Mucosa of descending colon (tissue), 3 donors: ENCODE measurements at regions not wholly inside any gene's neighbourhood (a gene's known extent, or its start where the extent isn't known, plus 50 kb on each side); places are given as distances from the start of the nearest gene placed in this dataset.
A peak's percentile ranks its signal among the peaks of the same experiment; 100 is the strongest.
"Not testable (repeated sequence)": the region's sequence is repeated elsewhere in the genome, so short reads cannot be mapped to it uniquely, and the experiment has no call there.

Source experiments
- ATAC-seq: fragments of 200-7000 bp; cut with Tn5 transposase; one replicate; pipeline ENCODE4 v1.9.1; 2020; ENCODE audit warnings: mild to moderate bottlenecking, moderate library complexity
- DNase-seq, 3 donors: peaks; one replicate each; pipeline ENCODE4 v3.0.0-alpha.2; 2020
- H3K36me3 ChIP-seq: fragments of 200-600 bp; one replicate; pipeline ENCODE4 v1.8.0; 2021; ENCODE audit warnings: low read depth, mild to moderate bottlenecking
- H3K4me1 ChIP-seq: fragments of 200-600 bp; one replicate; pipeline ENCODE4 v1.8.0; 2021; ENCODE audit warnings: low read depth, mild to moderate bottlenecking
- H3K4me3 ChIP-seq: fragments of 200-600 bp; one replicate; pipeline ENCODE4 v1.8.0; 2021; ENCODE audit warnings: mild to moderate bottlenecking
- H3K9me3 ChIP-seq: fragments of 200-600 bp; one replicate; pipeline ENCODE4 v1.8.0; 2021; ENCODE audit warnings: mild to moderate bottlenecking
- CTCF ChIP-seq: fragments of 200-600 bp; IDR thresholded peaks from one replicate; pipeline ENCODE4 v1.8.0; 2022; ENCODE audit warnings: antibody characterized with exemption, mild to moderate bottlenecking
- intact Hi-C, 2 donors: fragments of 100-400 bp; cut with DNase I in 1 of 2; cut with micrococcal nuclease in 1 of 2; formaldehyde crosslinking; loops; one replicate each; pipeline versions ENCODE4 v1.11.0 to v1.11.1; 2022; cut with DNase I, micrococcal nuclease
- donor health status: DM: no; HTN: no; CAD: no; lungs with moderate emphysema.
- donor health status: DM: no; HTN: no; CAD: no.
- donor health status: DM: no; HTN: yes; CAD: no.

DNA sequence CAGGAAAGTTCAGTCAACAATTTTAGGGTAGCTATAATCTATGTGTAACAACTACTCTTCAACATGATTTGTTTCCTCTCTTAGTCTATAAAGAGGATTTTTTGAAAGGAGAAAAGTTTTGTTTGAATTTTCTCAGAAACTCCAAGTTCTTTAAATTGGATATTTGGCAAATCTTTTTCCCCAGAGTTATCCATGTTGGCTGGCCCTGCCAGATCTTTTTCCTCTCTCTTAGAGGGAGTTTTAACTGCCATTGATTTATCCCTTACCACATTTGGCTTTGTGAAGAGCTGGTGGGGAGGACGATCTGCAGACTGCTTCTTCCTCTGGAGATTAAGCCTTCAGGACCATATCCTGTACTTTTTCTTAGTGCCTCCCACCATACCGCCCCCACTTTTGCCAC lies 64.9 kb upstream of the ROPN1 start:
- Histone ChIP-seq H3K36me3 (no peaks in the 10 kb centered on the region), H3K4me3 (no peak overlapping the region), H3K4me1 (no peaks in the 10 kb centered on the region), H3K9me3 (no peaks in the 10 kb centered on the region)
- no peak for DNase-seq
- intact Hi-C loops = no loop called here
- no peak for TF ChIP-seq CTCF
- ATAC-seq = no peak

GRCh38 chr3:124057420-124057819 lies 65.5 kb upstream of the ROPN1 start:
- TF ChIP-seq CTCF = no peak
- no peaks in the 10 kb centered on the region for H3K36me3 ChIP-seq
- no peaks in the 10 kb centered on the region for H3K4me1 ChIP-seq
- no peak for ATAC-seq
- no peak for DNase-seq
- H3K9me3 ChIP-seq = no peaks in the 10 kb centered on the region
- intact Hi-C loops = no loop called here
- no peak overlapping the region for H3K4me3 ChIP-seq

GRCh38 chr3:124059580-124059979 lies 67.7 kb upstream of the ROPN1 start:
- ATAC-seq (no peak), DNase-seq (no peak)
- no peak overlapping the region for H3K4me3 ChIP-seq
- H3K36me3 ChIP-seq = no peaks in the 10 kb centered on the region
- TF ChIP-seq CTCF = no peak
- peaks cover 3% of the 10 kb centered on the region for H3K4me1 ChIP-seq
- intact Hi-C loops = no loop called here
- no peaks in the 10 kb centered on the region for H3K9me3 ChIP-seq

DNA sequence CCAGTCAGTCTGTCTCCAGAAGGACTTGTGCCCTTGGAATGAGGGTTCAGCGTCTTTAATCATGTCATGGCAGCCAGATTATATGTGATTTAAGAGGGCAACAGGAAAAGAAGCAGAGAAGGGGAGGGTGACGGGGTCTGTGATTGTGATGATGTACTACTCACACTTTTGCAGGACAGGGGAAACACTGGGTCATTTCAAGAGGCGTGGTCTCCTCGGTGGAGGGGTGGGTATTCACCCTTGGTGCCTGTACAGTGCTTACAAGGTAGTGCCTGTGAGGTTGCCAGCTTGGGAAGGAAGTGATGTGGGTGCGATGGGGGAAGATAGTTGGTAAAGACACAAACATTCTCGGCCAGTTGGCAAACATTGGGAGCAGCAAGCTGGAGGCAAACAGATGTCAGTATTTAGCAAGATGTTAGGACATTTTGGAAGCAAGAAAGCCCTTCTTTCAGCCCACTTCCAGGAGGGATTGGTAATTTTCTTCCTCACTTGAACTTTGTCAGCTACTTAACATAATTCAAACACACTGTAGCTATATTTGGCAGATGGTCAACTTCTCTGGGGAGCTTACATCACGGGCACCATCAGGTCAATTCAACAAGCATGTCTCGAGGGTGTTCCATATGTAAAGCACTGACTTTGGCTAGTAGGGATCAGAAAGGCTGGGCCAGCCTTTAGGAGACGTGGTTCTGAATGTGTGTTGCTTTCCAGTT lies 71.4 kb upstream of the ROPN1 start:
- intact Hi-C loops = no loop called here
- Histone ChIP-seq H3K4me3 (no peak overlapping the region), H3K9me3 (no peaks in the 10 kb centered on the region), H3K36me3 (no peaks in the 10 kb centered on the region), H3K4me1 (peaks cover 3% of the 10 kb centered on the region)
- TF ChIP-seq CTCF = no peak
- DNase-seq (no peak), ATAC-seq (peak; percentile 34)

GRCh38 chr3:124064050-124064449 lies 72.1 kb upstream of the ROPN1 start:
- TF ChIP-seq CTCF = no peak
- intact Hi-C loops = no loop called here
- DNase-seq (no peak), ATAC-seq (no peak)
- H3K9me3 ChIP-seq = no peaks in the 10 kb centered on the region
- no peaks in the 10 kb centered on the region for H3K36me3 ChIP-seq
- H3K4me3 ChIP-seq = no peak overlapping the region
- peaks cover 3% of the 10 kb centered on the region for H3K4me1 ChIP-seq

- H3K4me1 ChIP-seq, H3K9me3 ChIP-seq, ATAC-seq, H3K36me3 ChIP-seq, H3K4me3 ChIP-seq, DNase-seq, intact Hi-C loops: not testable (repeated sequence)
Observed at GRCh38 chr3:124066543-124066942, 74.6 kb upstream of the ROPN1 start.

GRCh38 chr3:124069706-124070105 lies 77.8 kb upstream of the ROPN1 start:
- not testable (repeated sequence) for H3K4me3 ChIP-seq, DNase-seq, H3K9me3 ChIP-seq, H3K4me1 ChIP-seq, ATAC-seq, H3K36me3 ChIP-seq
- intact Hi-C loops = loop anchor here (10.0 kb wide), 1 partner anchor 55 kb away; no protein-coding TSS in a partner anchor

GRCh38 chr3:124075090-124075489 lies 83.2 kb upstream of the ROPN1 start:
- not testable (repeated sequence) for ATAC-seq, H3K9me3 ChIP-seq, H3K4me1 ChIP-seq, DNase-seq, H3K4me3 ChIP-seq, H3K36me3 ChIP-seq
- intact Hi-C loops = loop anchor here (10.0 kb wide), 1 partner anchor 60 kb away; no protein-coding TSS in a partner anchor
